ENCODE measurements at regions not wholly inside any gene's neighbourhood (a gene's known extent, or its start where the extent isn't known, plus 50 kb on each side); places are given as distances from the start of the nearest gene placed in this dataset.

- H3K36me3 Mint-ChIP-seq (ENCODE audit: low read depth), result no peaks in the 10 kb centered on the region
- TF ChIP-seq, protein P1, sequence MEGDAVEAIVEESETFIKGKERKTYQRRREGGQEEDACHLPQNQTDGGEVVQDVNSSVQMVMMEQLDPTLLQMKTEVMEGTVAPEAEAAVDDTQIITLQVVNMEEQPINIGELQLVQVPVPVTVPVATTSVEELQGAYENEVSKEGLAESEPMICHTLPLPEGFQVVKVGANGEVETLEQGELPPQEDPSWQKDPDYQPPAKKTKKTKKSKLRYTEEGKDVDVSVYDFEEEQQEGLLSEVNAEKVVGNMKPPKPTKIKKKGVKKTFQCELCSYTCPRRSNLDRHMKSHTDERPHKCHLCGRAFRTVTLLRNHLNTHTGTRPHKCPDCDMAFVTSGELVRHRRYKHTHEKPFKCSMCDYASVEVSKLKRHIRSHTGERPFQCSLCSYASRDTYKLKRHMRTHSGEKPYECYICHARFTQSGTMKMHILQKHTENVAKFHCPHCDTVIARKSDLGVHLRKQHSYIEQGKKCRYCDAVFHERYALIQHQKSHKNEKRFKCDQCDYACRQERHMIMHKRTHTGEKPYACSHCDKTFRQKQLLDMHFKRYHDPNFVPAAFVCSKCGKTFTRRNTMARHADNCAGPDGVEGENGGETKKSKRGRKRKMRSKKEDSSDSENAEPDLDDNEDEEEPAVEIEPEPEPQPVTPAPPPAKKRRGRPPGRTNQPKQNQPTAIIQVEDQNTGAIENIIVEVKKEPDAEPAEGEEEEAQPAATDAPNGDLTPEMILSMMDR (conservative IDR thresholded peaks at IDR 0.05), result no peak
These were observed 937.4 kb upstream of the TMPRSS15 start for GRCh38 chr21:19340954-19341353.

GRCh38 chr21:19343711-19344110, 940.1 kb upstream of the TMPRSS15 start:
- H3K9me3 Mint-ChIP-seq, result no peaks in the 10 kb centered on the region
- H3K27ac Mint-ChIP-seq, result no peak overlapping the region
- Histone ChIP-seq H3K4me3 (ENCODE audit: low read length) (no peak overlapping the region), H3K36me3 (ENCODE audit: control insufficient read depth, insufficient read depth, low read length) (no peaks in the 10 kb centered on the region), H3K27me3 (ENCODE audit: control insufficient read depth, insufficient read depth, low read length, poor library complexity, severe bottlenecking) (no peaks in the 10 kb centered on the region), H3K9ac (ENCODE audit: extremely low read depth, low read length, poor library complexity, severe bottlenecking) (no peak overlapping the region), H3K4me1 (ENCODE audit: control insufficient read depth, insufficient read depth, low read length) (no peaks in the 10 kb centered on the region), H3K9me3 (ENCODE audit: control insufficient read depth, low read length) (no peaks in the 10 kb centered on the region), H3K27ac (ENCODE audit: low read depth, low read length) (no peak overlapping the region)
- DNase-seq, result no peak
- no peaks in the 10 kb centered on the region for H3K27me3 Mint-ChIP-seq (ENCODE audit: insufficient read depth)
- no peaks in the 10 kb centered on the region for H3K4me1 Mint-ChIP-seq
- H3K4me3 Mint-ChIP-seq, result no peak overlapping the region
- WGBS, 2 experiments (ENCODE audit: insufficient coverage in 1 of 2, insufficient read length in 1 of 2), result 90% methylated on average over 2 of the region's 2 CpGs; no CpG with 5 or more reads in 1 of the 2 experiments
- TF ChIP-seq, protein P1 (conservative IDR thresholded peaks at IDR 0.05), result no peak
- no peaks in the 10 kb centered on the region for H3K36me3 Mint-ChIP-seq (ENCODE audit: low read depth)

More at GRCh38 chr21:19340954-19341353, 937.4 kb upstream of the TMPRSS15 start:
- Mint-ChIP-seq H3K4me3 (no peak overlapping the region), H3K9me3 (no peaks in the 10 kb centered on the region), H3K27me3 (ENCODE audit: insufficient read depth) (no peaks in the 10 kb centered on the region), H3K4me1 (no peaks in the 10 kb centered on the region), H3K27ac (no peak overlapping the region)
- Histone ChIP-seq H3K9me3 (ENCODE audit: control insufficient read depth, low read length) (no peaks in the 10 kb centered on the region), H3K4me3 (ENCODE audit: low read length) (no peak overlapping the region), H3K27ac (ENCODE audit: low read depth, low read length) (no peak overlapping the region), H3K9ac (ENCODE audit: extremely low read depth, low read length, poor library complexity, severe bottlenecking) (no peak overlapping the region), H3K36me3 (ENCODE audit: control insufficient read depth, insufficient read depth, low read length) (no peaks in the 10 kb centered on the region), H3K27me3 (ENCODE audit: control insufficient read depth, insufficient read depth, low read length, poor library complexity, severe bottlenecking) (no peaks in the 10 kb centered on the region), H3K4me1 (ENCODE audit: control insufficient read depth, insufficient read depth, low read length) (no peaks in the 10 kb centered on the region)
- no peak for DNase-seq
- 89 to 91% methylated on average over 2 to 5 of the region's 5 CpGs for WGBS, 2 experiments (ENCODE audit: insufficient coverage in 1 of 2, insufficient read length in 1 of 2)

GRCh38 chr21:19350286-19350685, 946.7 kb upstream of the TMPRSS15 start:
- no peak overlapping the region for H3K27ac Mint-ChIP-seq
- no peaks in the 10 kb centered on the region for H3K36me3 Mint-ChIP-seq (ENCODE audit: low read depth)
- Histone ChIP-seq H3K4me3 (ENCODE audit: low read length) (no peak overlapping the region), H3K4me1 (ENCODE audit: control insufficient read depth, insufficient read depth, low read length) (no peaks in the 10 kb centered on the region), H3K36me3 (ENCODE audit: control insufficient read depth, insufficient read depth, low read length) (no peaks in the 10 kb centered on the region), H3K27ac (ENCODE audit: low read depth, low read length) (no peak overlapping the region), H3K27me3 (ENCODE audit: control insufficient read depth, insufficient read depth, low read length, poor library complexity, severe bottlenecking) (no peaks in the 10 kb centered on the region), H3K9me3 (ENCODE audit: control insufficient read depth, low read length) (no peaks in the 10 kb centered on the region), H3K9ac (ENCODE audit: extremely low read depth, low read length, poor library complexity, severe bottlenecking) (no peak overlapping the region)
- no peaks in the 10 kb centered on the region for H3K9me3 Mint-ChIP-seq
- H3K27me3 Mint-ChIP-seq (ENCODE audit: insufficient read depth), result no peaks in the 10 kb centered on the region
- DNase-seq, result no peak
- no peak overlapping the region for H3K4me3 Mint-ChIP-seq
- no peaks in the 10 kb centered on the region for H3K4me1 Mint-ChIP-seq
- TF ChIP-seq, protein P1 (conservative IDR thresholded peaks at IDR 0.05), result no peak

Measured in endodermal cell (in vitro differentiated cells).